ENCODE measurements at regions not wholly inside any gene's neighbourhood (a gene's known extent, or its start where the extent isn't known, plus 50 kb on each side); places are given as distances from the start of the nearest gene placed in this dataset.

DNA sequence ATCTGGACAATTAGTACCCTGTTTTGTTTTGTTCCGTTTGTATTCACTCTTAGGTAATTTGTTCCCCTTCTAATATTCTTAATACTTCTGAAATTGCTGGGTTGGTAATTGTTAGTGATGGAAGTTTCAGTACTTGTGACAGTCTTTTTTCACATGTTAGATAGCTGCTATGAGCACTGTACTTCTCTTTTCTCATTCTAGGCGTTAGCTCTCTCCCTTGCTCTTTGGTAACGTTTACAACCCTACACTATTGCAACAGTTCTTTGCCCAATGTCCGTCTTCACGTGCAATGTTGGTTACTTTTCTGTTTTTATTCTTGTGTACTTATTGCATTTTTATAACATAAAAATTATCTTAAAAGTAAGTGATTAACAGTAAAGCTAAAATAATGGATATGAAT, 1509.0 kb downstream of the MAT2B start:
- no peak for TF ChIP-seq EZH2 (IDR thresholded peaks at IDR 0.05; ENCODE audit: borderline replicate concordance, low read length)
- TF ChIP-seq, protein P1, sequence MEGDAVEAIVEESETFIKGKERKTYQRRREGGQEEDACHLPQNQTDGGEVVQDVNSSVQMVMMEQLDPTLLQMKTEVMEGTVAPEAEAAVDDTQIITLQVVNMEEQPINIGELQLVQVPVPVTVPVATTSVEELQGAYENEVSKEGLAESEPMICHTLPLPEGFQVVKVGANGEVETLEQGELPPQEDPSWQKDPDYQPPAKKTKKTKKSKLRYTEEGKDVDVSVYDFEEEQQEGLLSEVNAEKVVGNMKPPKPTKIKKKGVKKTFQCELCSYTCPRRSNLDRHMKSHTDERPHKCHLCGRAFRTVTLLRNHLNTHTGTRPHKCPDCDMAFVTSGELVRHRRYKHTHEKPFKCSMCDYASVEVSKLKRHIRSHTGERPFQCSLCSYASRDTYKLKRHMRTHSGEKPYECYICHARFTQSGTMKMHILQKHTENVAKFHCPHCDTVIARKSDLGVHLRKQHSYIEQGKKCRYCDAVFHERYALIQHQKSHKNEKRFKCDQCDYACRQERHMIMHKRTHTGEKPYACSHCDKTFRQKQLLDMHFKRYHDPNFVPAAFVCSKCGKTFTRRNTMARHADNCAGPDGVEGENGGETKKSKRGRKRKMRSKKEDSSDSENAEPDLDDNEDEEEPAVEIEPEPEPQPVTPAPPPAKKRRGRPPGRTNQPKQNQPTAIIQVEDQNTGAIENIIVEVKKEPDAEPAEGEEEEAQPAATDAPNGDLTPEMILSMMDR (IDR thresholded peaks at IDR 0.05; ENCODE audit: low read length), result no peak
